Stimulated activated CD4-positive, alpha-beta T cell treated with anti-CD3 and anti-CD28 coated beads, Interleukin-15, amount 100 ng/mL, for 48 hours (primary cell): ENCODE measurements at regions not wholly inside any gene's neighbourhood (a gene's known extent, or its start where the extent isn't known, plus 50 kb on each side); places are given as distances from the start of the nearest gene placed in this dataset.
A peak's percentile ranks its signal among the peaks of the same experiment; 100 is the strongest.
"Not testable (repeated sequence)": the region's sequence is repeated elsewhere in the genome, so short reads cannot be mapped to it uniquely, and the experiment has no call there.

Source experiments
- DNase-seq, 2 donors: peaks; one replicate each; pipeline ENCODE4 v3.0.0-alpha.2; 2020; ENCODE audit warnings: low read depth in 2 of 2

DNA sequence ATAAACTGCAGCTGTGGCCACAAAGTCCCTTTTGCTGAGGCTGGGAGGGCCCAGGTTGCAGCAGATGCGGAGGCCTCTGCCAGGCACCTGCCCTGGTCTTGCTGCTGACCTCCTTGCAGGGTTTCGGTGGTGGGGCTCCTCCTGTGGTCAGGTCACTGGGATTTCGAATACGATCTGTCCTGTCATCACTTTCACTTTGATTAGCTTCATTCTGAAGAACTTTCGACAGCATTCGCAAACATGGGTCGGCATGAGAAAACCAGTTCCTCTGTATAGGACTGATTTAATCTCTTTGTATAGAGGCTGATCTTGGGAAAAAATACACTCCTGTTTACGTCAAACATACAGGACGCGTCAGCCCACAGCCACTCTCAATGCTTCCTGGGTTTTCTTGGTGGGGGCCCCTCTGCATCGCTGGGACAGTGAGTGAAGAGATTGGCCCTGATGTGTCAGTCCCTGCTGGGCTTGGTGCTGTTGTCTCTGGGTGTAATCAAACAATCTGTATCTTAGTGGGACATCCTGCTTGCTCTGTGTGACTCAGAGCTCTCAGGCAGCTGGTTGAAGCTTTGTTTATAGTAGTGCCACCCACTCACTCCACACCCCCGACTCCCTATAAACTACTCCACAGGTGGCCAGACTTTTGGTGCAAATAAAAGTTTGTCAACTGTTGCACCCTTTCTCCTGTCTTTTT lies 209.4 kb upstream of the CXCR4 start:
- DNase-seq, result peak; percentile 73 to 84

DNA sequence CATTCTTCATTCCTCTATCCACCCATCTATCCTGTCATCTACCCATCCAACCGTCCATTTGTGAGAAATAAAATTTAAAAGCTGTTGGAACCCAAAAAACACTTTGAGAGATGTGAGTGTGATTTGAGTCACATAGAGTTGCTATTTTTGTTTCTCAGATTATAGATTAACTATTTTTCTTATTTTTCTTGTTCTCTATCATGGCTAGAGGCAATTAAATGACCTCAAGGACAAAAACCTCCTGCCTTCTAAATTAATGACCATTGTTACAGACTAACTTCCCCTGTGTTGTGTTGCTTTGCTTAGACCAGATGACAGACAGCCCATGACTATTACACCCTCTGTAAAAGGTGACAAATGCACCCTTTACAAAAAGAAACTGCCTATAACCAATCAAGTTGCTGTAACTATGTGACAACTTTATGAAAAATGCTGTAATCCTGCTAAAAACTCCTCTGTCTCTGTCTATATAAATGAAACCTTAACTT lies 207.9 kb upstream of the CXCR4 start:
- no peak for DNase-seq

DNA sequence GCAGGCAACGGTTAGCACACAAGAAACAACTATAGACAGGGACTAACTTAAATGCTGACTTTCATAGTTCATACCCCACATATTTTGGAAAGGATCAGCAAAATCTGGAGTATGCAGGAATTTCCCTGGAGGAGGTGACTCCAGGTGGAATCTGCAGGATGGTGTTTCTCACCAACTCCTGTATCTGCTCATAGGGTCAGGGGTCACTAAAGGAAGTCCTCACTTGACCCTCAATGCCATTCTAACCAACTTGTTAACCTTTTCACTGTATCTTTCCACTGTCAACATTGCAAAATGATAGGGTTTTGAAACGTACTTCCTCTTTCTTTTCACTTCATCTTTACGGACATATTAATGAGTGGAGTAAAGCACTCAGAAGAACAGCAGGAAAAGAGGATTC lies 207.0 kb upstream of the CXCR4 start:
- DNase-seq, result no peak

DNA sequence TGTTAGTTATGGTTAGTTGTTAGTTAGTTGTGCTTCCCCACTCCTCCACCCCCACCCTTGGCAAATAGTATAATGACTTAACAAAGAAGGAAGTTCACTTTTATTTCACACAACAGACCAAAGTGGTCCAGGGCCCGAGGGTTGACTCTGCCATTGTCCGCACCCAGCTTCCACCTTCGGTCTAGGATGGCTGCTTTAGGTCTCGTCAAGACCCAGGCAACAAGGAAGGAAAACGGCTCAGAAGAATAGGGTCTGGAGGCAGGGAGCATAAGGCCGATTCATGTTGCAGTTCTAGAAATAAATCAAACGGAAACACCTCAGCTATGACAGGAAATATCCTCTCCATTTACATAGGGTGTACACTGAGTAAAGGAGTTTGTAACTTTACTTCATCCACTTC lies 206.0 kb upstream of the CXCR4 start:
- no peak for DNase-seq

DNA sequence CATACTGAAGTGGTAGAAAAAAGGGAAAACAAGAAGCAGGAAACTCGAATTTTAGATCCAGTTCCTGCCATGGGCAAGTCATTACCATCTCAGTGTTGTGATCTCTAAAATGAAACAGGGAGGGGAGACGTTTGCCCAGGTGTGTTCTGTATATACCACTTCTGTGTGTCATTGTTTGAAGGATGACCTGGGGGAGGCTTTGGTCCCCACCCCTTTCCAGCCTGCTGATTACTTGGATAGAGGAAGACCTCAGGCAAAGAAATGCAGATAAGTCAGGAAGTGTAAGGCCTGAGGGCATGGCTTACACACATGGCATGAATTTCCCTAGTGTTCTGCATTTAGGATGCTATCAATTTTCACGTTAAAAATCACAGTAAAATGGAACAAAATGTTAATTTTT lies 205.2 kb upstream of the CXCR4 start:
- DNase-seq, result no peak

- DNase-seq, result no peak
Measured at GRCh38 chr2:136322428-136322827, 204.5 kb upstream of the CXCR4 start.

- DNase-seq, result no peak
Measured at GRCh38 chr2:136319651-136320050, 201.7 kb upstream of the CXCR4 start.

- DNase-seq, result no peak
Measured at GRCh38 chr2:136319237-136319636, 201.3 kb upstream of the CXCR4 start.

- DNase-seq, result no peak
Measured at GRCh38 chr2:136314240-136314639, 196.3 kb upstream of the CXCR4 start.

DNA sequence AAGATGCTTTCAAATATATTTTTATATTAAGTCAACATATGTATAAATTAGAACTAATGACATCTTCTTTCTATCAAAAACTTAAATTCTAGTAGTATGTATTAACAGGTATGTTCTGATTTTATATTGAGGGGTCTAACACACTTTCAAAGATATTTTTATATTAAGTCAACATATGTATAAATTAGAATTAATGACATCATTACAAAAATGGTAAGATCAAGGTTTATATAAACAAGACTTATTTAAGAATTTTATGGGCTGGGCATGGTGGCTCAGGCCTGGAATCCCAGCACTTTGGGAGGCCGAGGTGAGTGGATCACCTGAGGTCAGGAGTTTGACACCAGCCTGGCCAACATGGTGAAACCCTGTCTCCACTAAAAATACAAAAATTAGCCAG lies 194.6 kb upstream of the CXCR4 start:
- DNase-seq, result not testable (repeated sequence)

GRCh38 chr2:136310797-136311603 lies 193.1 kb upstream of the CXCR4 start:
- no peak for DNase-seq

DNA sequence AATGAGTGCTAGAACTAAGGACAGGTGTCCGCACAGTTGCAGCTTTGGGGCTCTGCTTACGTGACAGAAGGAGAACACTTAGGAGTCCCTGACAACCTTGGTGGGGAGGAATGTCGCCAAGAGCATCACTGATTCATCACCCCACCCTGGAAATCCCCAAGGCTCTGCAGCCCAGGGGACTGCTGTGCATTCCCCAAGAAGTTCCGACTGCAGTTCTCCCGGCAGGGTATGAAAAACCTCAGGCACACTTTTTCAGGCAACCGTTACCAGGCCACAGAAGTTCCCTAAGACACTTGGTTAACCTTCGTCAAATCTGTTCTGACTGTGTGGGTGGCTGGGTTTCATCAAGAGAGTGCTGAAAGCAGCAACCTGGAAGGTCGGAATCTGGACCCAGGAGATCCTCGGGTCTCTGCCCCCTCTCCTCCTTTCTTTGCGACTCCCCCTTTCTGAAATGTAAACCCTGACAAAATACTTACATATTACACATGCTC lies 192.1 kb upstream of the CXCR4 start:
- peak in 1 of 2 donors; percentile 36 for DNase-seq

DNA sequence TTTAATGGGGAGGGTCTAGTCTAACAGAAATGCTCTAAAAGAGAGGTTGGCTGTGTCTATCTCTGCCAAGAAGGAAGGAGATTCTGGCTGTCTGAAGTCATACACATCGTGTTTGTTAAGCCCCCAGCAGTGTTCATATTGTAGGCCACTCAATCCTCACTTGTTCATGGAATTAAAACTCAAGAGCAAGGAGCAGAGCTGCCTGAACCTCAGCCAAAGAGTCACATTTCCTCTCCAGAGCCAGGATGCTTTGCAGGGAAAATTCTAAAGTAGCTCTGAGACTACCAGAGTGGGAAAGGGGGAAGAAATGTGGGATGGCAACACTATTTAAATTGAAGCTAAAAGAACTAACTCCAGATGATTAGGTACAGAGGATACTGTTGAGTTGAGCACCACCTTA lies 190.7 kb upstream of the CXCR4 start:
- no peak for DNase-seq

DNA sequence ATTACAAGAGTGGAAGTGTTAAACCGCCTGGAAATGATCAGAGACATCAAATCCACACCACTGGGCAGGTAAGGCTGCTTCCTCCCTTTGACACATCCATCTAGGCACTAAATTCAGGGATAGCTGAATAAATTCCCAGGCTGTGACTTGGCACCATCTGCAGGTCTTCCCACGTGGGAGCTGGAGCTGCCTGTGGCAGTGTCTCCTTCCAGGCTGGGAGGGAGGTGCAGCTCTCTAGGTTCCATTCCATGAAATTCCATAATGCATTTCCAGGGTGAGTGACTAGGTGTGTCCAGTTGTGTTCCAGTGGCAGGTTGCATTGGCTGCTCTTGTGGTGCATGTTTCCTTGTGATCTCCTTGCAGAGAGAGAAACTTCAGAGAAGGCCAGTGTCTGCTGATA lies 188.9 kb upstream of the CXCR4 start:
- no peak for DNase-seq

DNA sequence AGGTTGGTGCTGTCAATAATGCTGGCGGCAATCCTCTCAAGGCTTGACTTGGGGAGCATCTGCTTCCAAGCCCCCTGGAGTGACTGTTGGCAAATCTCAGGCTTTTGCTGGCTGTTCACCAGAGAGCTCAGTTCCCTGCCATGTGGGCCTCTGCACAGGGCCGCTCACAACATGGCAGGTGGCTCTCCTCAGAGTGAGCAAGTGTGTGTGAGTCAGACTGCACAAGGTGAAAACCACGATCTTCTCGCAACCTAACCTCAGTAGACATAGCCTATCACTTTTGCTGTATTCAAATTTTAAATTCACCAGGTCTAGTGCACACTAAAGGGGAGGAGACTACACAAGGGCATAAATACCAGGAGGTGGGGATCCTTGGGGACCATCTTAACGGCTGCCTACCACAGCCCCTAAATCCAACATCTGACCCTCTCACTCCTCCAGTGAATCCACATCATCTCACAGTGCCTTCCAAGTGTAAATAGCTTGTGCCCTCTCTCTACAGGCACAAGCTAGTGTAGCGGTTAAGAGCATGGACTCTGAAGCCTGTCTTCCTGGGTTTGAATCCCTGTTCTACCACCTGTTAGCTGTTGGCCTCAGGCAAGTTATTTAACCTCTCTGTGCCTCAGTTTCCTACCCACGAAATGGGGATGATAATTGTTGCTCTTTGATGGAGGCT lies 187.7 kb upstream of the CXCR4 start:
- DNase-seq, result peak; percentile 61 to 71

DNA sequence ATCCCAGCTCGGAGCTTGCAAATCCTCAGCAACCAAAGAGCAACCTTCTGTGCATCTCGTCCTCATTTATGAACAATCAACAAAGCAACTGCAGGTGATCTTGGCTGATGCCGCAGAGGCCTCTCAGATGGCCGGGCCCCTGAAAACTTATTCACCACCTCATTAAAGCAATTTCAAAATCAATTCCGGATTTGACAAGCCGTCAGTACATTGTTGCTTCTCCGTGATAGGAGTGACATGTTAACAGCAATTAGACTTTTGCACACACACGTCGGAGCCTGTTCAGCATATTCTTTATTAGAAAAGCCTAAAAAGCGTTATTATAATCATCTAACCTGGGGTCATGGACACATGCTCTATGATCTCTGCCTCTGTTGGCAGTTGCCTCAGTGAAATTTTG lies 183.1 kb upstream of the CXCR4 start:
- DNase-seq, result no peak

DNA sequence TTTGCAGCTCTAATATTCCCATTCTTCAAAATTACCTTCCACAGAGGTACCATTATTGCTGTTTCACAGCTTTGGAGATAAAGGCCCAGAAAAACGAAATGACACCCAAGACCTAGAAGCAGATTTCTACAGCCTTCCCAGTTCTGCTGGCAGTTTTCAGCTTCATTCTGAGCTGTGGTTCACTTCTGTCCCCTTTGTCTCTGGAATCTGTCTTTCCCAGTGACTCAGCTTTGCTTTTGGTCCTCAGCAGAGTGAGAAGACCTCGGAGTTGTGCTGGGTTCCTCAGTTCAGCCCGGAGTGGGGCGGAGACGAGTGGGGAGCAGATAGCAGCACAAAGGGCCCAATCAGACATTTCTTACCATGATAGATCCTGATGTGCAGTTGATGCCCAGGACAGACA lies 180.7 kb upstream of the CXCR4 start:
- DNase-seq, result no peak

DNA sequence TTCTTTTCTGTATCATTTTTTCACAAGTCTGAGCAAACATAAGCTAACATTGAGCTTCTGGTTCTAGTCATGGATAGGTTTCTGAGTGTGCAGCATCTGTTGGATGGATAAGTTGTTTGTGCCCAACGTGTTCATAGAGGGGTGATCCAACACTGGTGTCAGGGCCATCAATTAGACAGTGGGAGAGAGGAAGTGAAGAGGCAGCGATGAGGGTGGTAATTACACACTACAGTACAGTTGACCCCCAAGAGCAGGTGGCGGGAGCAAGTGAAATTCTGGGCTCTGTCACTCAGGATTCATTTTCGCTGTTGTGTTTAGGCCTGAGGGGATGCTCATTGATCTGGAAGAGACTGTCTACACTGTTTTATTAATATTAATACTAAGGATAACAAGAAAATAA lies 180.0 kb upstream of the CXCR4 start:
- no peak for DNase-seq

- no peak for DNase-seq
Measured at GRCh38 chr2:136297312-136297711, 179.4 kb upstream of the CXCR4 start.

GRCh38 chr2:136295168-136295567 lies 177.2 kb upstream of the CXCR4 start:
- DNase-seq, result no peak

- DNase-seq, result no peak
Measured at GRCh38 chr2:136291871-136292270, 173.9 kb upstream of the CXCR4 start.

- DNase-seq, result no peak
Measured at GRCh38 chr2:136290326-136290725, 172.4 kb upstream of the CXCR4 start.

DNA sequence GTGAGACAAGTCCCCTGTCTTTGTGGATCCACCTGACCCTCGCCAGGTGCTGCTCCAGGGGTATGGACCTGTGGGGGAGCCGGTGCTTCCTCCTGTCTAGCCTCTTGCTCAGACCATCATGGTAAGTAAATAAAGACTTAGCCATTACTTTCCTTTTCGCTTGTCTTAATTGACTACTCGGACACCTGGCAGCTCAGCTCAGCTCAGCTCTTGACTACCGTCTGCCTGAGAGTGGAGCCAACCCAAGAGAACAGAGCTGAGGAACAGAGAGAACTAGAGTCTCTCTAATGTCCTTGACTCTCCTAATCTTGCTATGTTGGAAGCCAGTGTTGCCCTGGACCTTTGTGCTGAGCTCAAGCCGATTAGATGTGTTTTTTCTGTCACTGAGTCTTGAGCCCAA lies 170.3 kb upstream of the CXCR4 start:
- no peak for DNase-seq
